IMR-90 (cell line): ENCODE measurements at regions not wholly inside any gene's neighbourhood (a gene's known extent, or its start where the extent isn't known, plus 50 kb on each side); places are given as distances from the start of the nearest gene placed in this dataset.

ENCODE experiments used
- ATAC-seq: fragments of 200-7000 bp; cut with Tn5 transposase; 2 replicates; pipeline ENCODE4 v1.9.1; 2020; ENCODE audit warnings: low read depth, mild to moderate bottlenecking, moderate library complexity
- BruUV-seq: library from RNA; stranded (reverse); fragments of 400-500 nt; replicated peaks from 2 replicates; lab custom pipeline; 2021; lab: Mats Ljungman, UMichigan
- CTCF ChIA-PET: fragments of 300-600 bp; formaldehyde crosslinking; extraction: SDS; loops from one replicate; lab custom pipeline; 2021; ENCODE audit warnings: antibody characterized with exemption; lab: Yijun Ruan, JAX
- POLR2A ChIA-PET: fragments of 300-600 bp; sonication (Branson Sonifier 250); formaldehyde crosslinking; loops from one replicate; lab custom pipeline; 2022; ENCODE audit warnings: antibody characterized with exemption; ENCODE audit not compliant: unreplicated experiment; lab: Charles Lee
- DNase-seq: peaks from one replicate; pipeline ENCODE4 v3.0.0; 2013
- H2AFZ ChIP-seq: replicated peaks from 2 replicates; pipeline ENCODE3; 2013; ENCODE audit warnings: low read length, mild to moderate bottlenecking; ENCODE audit not compliant: poor library complexity
- H2AK5ac ChIP-seq: 2 replicates; pipeline ENCODE4 v1.6.1; 2013; ENCODE audit warnings: low read depth, low read length, inconsistent platforms
- H2AK9ac ChIP-seq: replicated peaks from 2 replicates; pipeline ENCODE3; 2013; ENCODE audit warnings: mild to moderate bottlenecking, low read depth, low read length, moderate library complexity; ENCODE audit not compliant: poor library complexity
- H2BK120ac ChIP-seq: 2 replicates; pipeline ENCODE4 v1.6.1; 2013; ENCODE audit warnings: low read depth, low read length, inconsistent platforms
- H2BK15ac ChIP-seq: 3 replicates; pipeline ENCODE4 v1.6.1; 2013; ENCODE audit warnings: low read depth, low read length, inconsistent platforms
- H2BK20ac ChIP-seq: 2 replicates; pipeline ENCODE4 v1.6.1; 2013; ENCODE audit warnings: low read depth, mild to moderate bottlenecking, inconsistent platforms, low read length, moderate library complexity
- H2BK5ac ChIP-seq: 2 replicates; pipeline ENCODE4 v1.6.1; 2013; ENCODE audit warnings: mild to moderate bottlenecking, low read depth, low read length, inconsistent platforms; ENCODE audit not compliant: poor library complexity, severe bottlenecking
- H3K14ac ChIP-seq: replicated peaks from 2 replicates; pipeline ENCODE4 v1.6.1; 2013; ENCODE audit warnings: low read depth, low read length, inconsistent platforms
- H3K18ac ChIP-seq: 2 replicates; pipeline ENCODE4 v1.6.1; 2013; ENCODE audit warnings: low read depth, low read length, control low read depth
- H3K23ac ChIP-seq: 2 replicates; pipeline ENCODE4 v1.6.1; 2013; ENCODE audit warnings: low read depth, low read length, inconsistent platforms
- H3K27ac ChIP-seq: 2 replicates; pipeline ENCODE4 v1.5.1; 2013; ENCODE audit warnings: mild to moderate bottlenecking, control low read depth, low read length; ENCODE audit not compliant: insufficient read depth
- H3K27me3 ChIP-seq: 2 replicates; pipeline ENCODE4 v1.6.1; 2013; ENCODE audit warnings: low read length; ENCODE audit not compliant: control insufficient read depth, insufficient read depth
- H3K36me3 ChIP-seq: 2 replicates; pipeline ENCODE4 v1.6.1; 2013; ENCODE audit warnings: low read length, mixed read lengths; ENCODE audit not compliant: control insufficient read depth, insufficient read depth
- H3K4ac ChIP-seq: 2 replicates; pipeline ENCODE4 v1.6.1; 2013; ENCODE audit warnings: low read depth, low read length, inconsistent platforms
- H3K4me1 ChIP-seq: 2 replicates; pipeline ENCODE4 v1.6.1; 2013; ENCODE audit warnings: low read length, mixed read lengths; ENCODE audit not compliant: control insufficient read depth, insufficient read depth
- H3K4me2 ChIP-seq: 2 replicates; pipeline ENCODE4 v1.6.1; 2013; ENCODE audit warnings: low read depth, mild to moderate bottlenecking, control low read depth, low read length, moderate library complexity
- H3K4me3 ChIP-seq: 2 replicates; pipeline ENCODE4 v1.5.1; 2013; ENCODE audit warnings: low read depth, mild to moderate bottlenecking, control low read depth, low read length, moderate library complexity; ENCODE audit not compliant: insufficient read depth
- H3K56ac ChIP-seq: 2 replicates; pipeline ENCODE4 v1.6.1; 2013; ENCODE audit warnings: low read length, inconsistent platforms; ENCODE audit not compliant: insufficient read depth; ENCODE audit errors: extremely low read depth
- H3K79me1 ChIP-seq, 2 experiments: 2 replicates each; pipeline ENCODE4 v1.6.1; 2013; ENCODE audit warnings: low read length in 2 of 2, inconsistent platforms in 1 of 2, low read depth in 1 of 2
- H3K9ac ChIP-seq: 2 replicates; pipeline ENCODE4 v1.6.1; 2013; ENCODE audit warnings: low read depth, low read length, control low read depth
- H3K9me1 ChIP-seq: 2 replicates; pipeline ENCODE4 v1.6.1; 2013; ENCODE audit warnings: low read length, inconsistent platforms; ENCODE audit not compliant: insufficient read depth
- H3K9me3 ChIP-seq: 2 replicates; pipeline ENCODE4 v1.6.1; 2013; ENCODE audit warnings: low read length; ENCODE audit not compliant: control insufficient read depth, insufficient read depth
- H4K20me1 ChIP-seq: 2 replicates; pipeline ENCODE4 v1.6.1; 2013; ENCODE audit warnings: low read length, inconsistent platforms; ENCODE audit not compliant: insufficient read depth
- H4K5ac ChIP-seq: 2 replicates; pipeline ENCODE4 v1.6.1; 2013; ENCODE audit warnings: mild to moderate bottlenecking, low read depth, low read length, control low read depth
- H4K8ac ChIP-seq, 2 experiments: 2 replicates each; pipeline ENCODE4 v1.6.1; 2013; ENCODE audit warnings: low read depth in 2 of 2, low read length in 2 of 2, control low read depth in 1 of 2, inconsistent platforms in 1 of 2
- H4K91ac ChIP-seq: 2 replicates; pipeline ENCODE4 v1.6.1; 2013; ENCODE audit warnings: low read depth, low read length, inconsistent platforms; ENCODE audit not compliant: insufficient read depth
- POLR2A ChIP-seq: IDR thresholded peaks from 2 replicates; pipeline ENCODE4 v1.6.1; 2012; ENCODE audit warnings: mild to moderate bottlenecking, low read depth, low read length
- RFX5 ChIP-seq: IDR thresholded peaks from 2 replicates; pipeline ENCODE4 v1.8.0; 2012; ENCODE audit warnings: low read depth, mild to moderate bottlenecking, low read length, moderate library complexity
- SMC3 ChIP-seq: fragments of 150-350 bp; IDR thresholded peaks from 2 replicates; pipeline ENCODE4 v1.6.1; 2016; ENCODE audit warnings: low read depth, mild to moderate bottlenecking, antibody characterized with exemption, low read length, moderate library complexity
- WGBS, 2 experiments: methylation state at CpG; one replicate each; pipeline versions ENCODE4 v1.1.5 to v1.1.7; 2013; ENCODE audit warnings: missing lambda C conversion rate in 2 of 2; ENCODE audit not compliant: insufficient read length in 1 of 2; ENCODE audit errors: extremely low coverage in 2 of 2; 5-methylcytosine and 5-hydroxymethylcytosine counted together
- dilution Hi-C: fragments of 300-500 bp; cut with HindIII; formaldehyde crosslinking; loops from one replicate; pipeline ENCODE4 v1.14.3; 2018; ENCODE audit warnings: low sequenced_read_pairs; ENCODE audit not compliant: unreplicated experiment
- in situ Hi-C: fragments of 300-500 bp; cut with MboI; formaldehyde crosslinking; loops from 3 replicates; pipeline ENCODE4 v1.14.3; 2019; ENCODE audit warnings: low sequenced_read_pairs, inconsistent platforms, mixed read lengths
- intact Hi-C: fragments of 100-400 bp; cut with micrococcal nuclease; formaldehyde crosslinking; loops from 2 replicates; pipeline ENCODE4 v1.10.0; 2022
- TF ChIP-seq, protein P1 (sequence below): conservative IDR thresholded peaks from 2 replicates; pipeline ENCODE4 v1.5.1; 2012; ENCODE audit warnings: mild to moderate bottlenecking, low read depth, low read length, improper control_type of control experiment

DNA sequence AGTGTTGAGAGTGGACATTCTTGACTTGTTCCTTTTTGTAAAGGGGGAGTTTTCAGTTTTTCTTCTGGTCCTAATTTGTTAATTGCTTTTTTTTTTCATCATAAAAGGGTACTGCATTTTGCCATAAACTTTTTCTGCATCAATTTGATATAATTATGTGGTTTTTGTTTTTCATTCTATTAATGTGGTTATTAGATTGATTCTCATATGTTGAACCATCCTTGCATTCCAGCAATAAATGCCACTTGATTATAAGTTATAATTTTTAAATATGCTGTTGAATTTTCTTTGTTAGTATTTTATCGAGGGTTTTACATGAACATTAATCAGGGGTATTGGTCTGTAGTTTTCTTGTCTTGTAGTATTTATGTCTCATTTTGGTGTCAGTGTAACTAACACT, 87.2 kb upstream of the SMIM36 start:
- peaks cover 2% of the 10 kb centered on the region; the same call in 1 of the 2 replicates for H3K27me3 ChIP-seq
- no peaks in the 10 kb centered on the region for H3K79me1 ChIP-seq
- H3K4me1 ChIP-seq: no peaks in the 10 kb centered on the region
- ATAC-seq (no peak), DNase-seq (no peak)
- no peak overlapping the region for H2BK15ac ChIP-seq
- no peak overlapping the region for H3K27ac ChIP-seq
- H3K36me3 ChIP-seq: no peaks in the 10 kb centered on the region
- dilution Hi-C loops (no loop called here), intact Hi-C loops (no loop called here), in situ Hi-C loops (loop anchor here (5.0 kb wide), 1 partner anchor 71 kb away; no protein-coding TSS in a partner anchor)
- H3K9me3 ChIP-seq: no peaks in the 10 kb centered on the region
- no peak overlapping the region for H3K4ac ChIP-seq
- TF ChIP-seq POLR2A (no peak), RFX5 (no peak), SMC3 (no peak)
- TF ChIP-seq, protein P1, sequence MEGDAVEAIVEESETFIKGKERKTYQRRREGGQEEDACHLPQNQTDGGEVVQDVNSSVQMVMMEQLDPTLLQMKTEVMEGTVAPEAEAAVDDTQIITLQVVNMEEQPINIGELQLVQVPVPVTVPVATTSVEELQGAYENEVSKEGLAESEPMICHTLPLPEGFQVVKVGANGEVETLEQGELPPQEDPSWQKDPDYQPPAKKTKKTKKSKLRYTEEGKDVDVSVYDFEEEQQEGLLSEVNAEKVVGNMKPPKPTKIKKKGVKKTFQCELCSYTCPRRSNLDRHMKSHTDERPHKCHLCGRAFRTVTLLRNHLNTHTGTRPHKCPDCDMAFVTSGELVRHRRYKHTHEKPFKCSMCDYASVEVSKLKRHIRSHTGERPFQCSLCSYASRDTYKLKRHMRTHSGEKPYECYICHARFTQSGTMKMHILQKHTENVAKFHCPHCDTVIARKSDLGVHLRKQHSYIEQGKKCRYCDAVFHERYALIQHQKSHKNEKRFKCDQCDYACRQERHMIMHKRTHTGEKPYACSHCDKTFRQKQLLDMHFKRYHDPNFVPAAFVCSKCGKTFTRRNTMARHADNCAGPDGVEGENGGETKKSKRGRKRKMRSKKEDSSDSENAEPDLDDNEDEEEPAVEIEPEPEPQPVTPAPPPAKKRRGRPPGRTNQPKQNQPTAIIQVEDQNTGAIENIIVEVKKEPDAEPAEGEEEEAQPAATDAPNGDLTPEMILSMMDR: no peak
- no peak overlapping the region for H3K4me2 ChIP-seq
- no peak overlapping the region for H3K56ac ChIP-seq
- no peak overlapping the region for H3K18ac ChIP-seq
- H3K9ac ChIP-seq: no peak overlapping the region
- no TSS peak for BruUV-seq
- no peak overlapping the region for H4K91ac ChIP-seq
- POLR2A ChIA-PET: no interaction called here
- no peak overlapping the region for H2AFZ ChIP-seq
- no peak overlapping the region for H2AK9ac ChIP-seq
- no peak overlapping the region for H4K8ac ChIP-seq
- CTCF ChIA-PET: no interaction called here
- no peaks in the 10 kb centered on the region for H4K20me1 ChIP-seq
- no peak overlapping the region for H4K5ac ChIP-seq
- no peak overlapping the region for H2AK5ac ChIP-seq
- H3K23ac ChIP-seq: no peak overlapping the region
- no CpG with 5 or more reads among the region's 1 CpG for WGBS, 2 experiments
- H2BK20ac ChIP-seq: no peak overlapping the region
- H3K14ac ChIP-seq: no peak overlapping the region
- no peak overlapping the region for H2BK5ac ChIP-seq
- no peaks in the 10 kb centered on the region for H3K9me1 ChIP-seq
- no peak overlapping the region for H2BK120ac ChIP-seq
- H3K4me3 ChIP-seq: no peak overlapping the region
